GM19099 (cell line): ENCODE measurements at regions not wholly inside any gene's neighbourhood (a gene's known extent, or its start where the extent isn't known, plus 50 kb on each side); places are given as distances from the start of the nearest gene placed in this dataset.

Source experiments
- POLR2A ChIP-seq: IDR thresholded peaks from 3 replicates; pipeline ENCODE4 v1.6.1; 2011; ENCODE audit warnings: low read depth; ENCODE audit not compliant: insufficient read length; ENCODE audit errors: extremely low read depth

GRCh38 chr13:104645786-104646185 lies 1579.6 kb upstream of the SLC10A2 start:
- TF ChIP-seq POLR2A, result no peak

- TF ChIP-seq POLR2A, result no peak
Observed at GRCh38 chr13:104641309-104641708, 1575.1 kb upstream of the SLC10A2 start.

- TF ChIP-seq POLR2A, result no peak
Observed at GRCh38 chr13:104635879-104636278, 1569.7 kb upstream of the SLC10A2 start.

- no peak for TF ChIP-seq POLR2A
Observed at GRCh38 chr13:104634016-104634415, 1567.8 kb upstream of the SLC10A2 start.

GRCh38 chr13:104632736-104633135 lies 1566.5 kb upstream of the SLC10A2 start:
- TF ChIP-seq POLR2A, result no peak

- TF ChIP-seq POLR2A, result no peak
Observed at GRCh38 chr13:104625201-104625600, 1559.0 kb upstream of the SLC10A2 start.

- TF ChIP-seq POLR2A, result no peak
Observed at GRCh38 chr13:104616990-104617389, 1550.8 kb upstream of the SLC10A2 start.

- TF ChIP-seq POLR2A, result no peak
Observed at GRCh38 chr13:104614361-104615145, 1548.3 kb upstream of the SLC10A2 start.

- no peak for TF ChIP-seq POLR2A
Observed at GRCh38 chr13:104608331-104608730, 1542.1 kb upstream of the SLC10A2 start.

- TF ChIP-seq POLR2A, result no peak
Observed at GRCh38 chr13:104597546-104598180, 1531.4 kb upstream of the SLC10A2 start.

GRCh38 chr13:104595511-104595910 lies 1529.3 kb upstream of the SLC10A2 start:
- TF ChIP-seq POLR2A, result no peak

GRCh38 chr13:104594806-104595205 lies 1528.6 kb upstream of the SLC10A2 start:
- TF ChIP-seq POLR2A, result no peak

GRCh38 chr13:104593693-104594092 lies 1527.5 kb upstream of the SLC10A2 start:
- no peak for TF ChIP-seq POLR2A

- TF ChIP-seq POLR2A, result no peak
Observed at GRCh38 chr13:104593251-104593576, 1527.0 kb upstream of the SLC10A2 start.

- no peak for TF ChIP-seq POLR2A
Observed at GRCh38 chr13:104592545-104593250, 1526.5 kb upstream of the SLC10A2 start.

GRCh38 chr13:104592127-104592526 lies 1525.9 kb upstream of the SLC10A2 start:
- TF ChIP-seq POLR2A, result no peak
